Muscle of leg (tissue), 3 donors: ENCODE measurements at regions not wholly inside any gene's neighbourhood (a gene's known extent, or its start where the extent isn't known, plus 50 kb on each side); places are given as distances from the start of the nearest gene placed in this dataset.

Experiments
- DNase-seq: peaks from one replicate; pipeline ENCODE4 v3.0.0; 2013
- H3K27ac ChIP-seq: one replicate; pipeline ENCODE4 v1.5.1; 2013; ENCODE audit warnings: mild to moderate bottlenecking, low read length, control low read depth
- H3K27me3 ChIP-seq: one replicate; pipeline ENCODE4 v1.6.1; 2013; ENCODE audit warnings: low read length; ENCODE audit not compliant: control insufficient read depth, insufficient read depth
- H3K36me3 ChIP-seq: one replicate; pipeline ENCODE4 v1.6.1; 2013; ENCODE audit warnings: low read length; ENCODE audit not compliant: control insufficient read depth, insufficient read depth
- H3K4me1 ChIP-seq: one replicate; pipeline ENCODE4 v1.6.1; 2013; ENCODE audit warnings: low read length; ENCODE audit not compliant: control insufficient read depth, insufficient read depth
- H3K4me3 ChIP-seq: one replicate; pipeline ENCODE4 v1.5.1; 2013; ENCODE audit warnings: low read length, control low read depth
- H3K9me3 ChIP-seq: replicated peaks from 2 replicates; pipeline ENCODE4 v1.6.1; 2013; ENCODE audit warnings: low read depth, low read length; ENCODE audit not compliant: control insufficient read depth
- WGBS: methylation state at CpG from one replicate; pipeline ENCODE4 v1.1.5; 2013; ENCODE audit warnings: missing lambda C conversion rate; ENCODE audit not compliant: insufficient coverage; 5-methylcytosine and 5-hydroxymethylcytosine counted together

GRCh38 chr20:56986931-56987720 lies 279.3 kb downstream of the BMP7 start:
- Histone ChIP-seq H3K36me3 (no peaks in the 10 kb centered on the region), H3K4me1 (no peaks in the 10 kb centered on the region), H3K27me3 (peaks cover 10% of the 10 kb centered on the region), H3K27ac (no peak overlapping the region), H3K9me3 (peaks cover 13% of the 10 kb centered on the region), H3K4me3 (no peak overlapping the region)
- no peak for DNase-seq
- 80% methylated on average over 3 of the region's 12 CpGs for WGBS

- Histone ChIP-seq H3K4me3 (no peak overlapping the region), H3K27me3 (peaks cover 10% of the 10 kb centered on the region), H3K9me3 (peaks cover 13% of the 10 kb centered on the region), H3K27ac (no peak overlapping the region), H3K4me1 (no peaks in the 10 kb centered on the region), H3K36me3 (no peaks in the 10 kb centered on the region)
- DNase-seq, result no peak
- WGBS, result 45% methylated on average over 11 of the region's 16 CpGs
Observed at GRCh38 chr20:56987986-56988385, 278.5 kb downstream of the BMP7 start.

GRCh38 chr20:56988446-56988845 lies 278.0 kb downstream of the BMP7 start:
- no peaks in the 10 kb centered on the region for H3K4me1 ChIP-seq
- H3K4me3 ChIP-seq, result no peak overlapping the region
- H3K27ac ChIP-seq, result no peak overlapping the region
- WGBS, result 39% methylated on average over 8 of the region's 8 CpGs
- DNase-seq, result no peak
- peaks cover 10% of the 10 kb centered on the region for H3K27me3 ChIP-seq
- H3K9me3 ChIP-seq, result peaks cover 13% of the 10 kb centered on the region
- no peaks in the 10 kb centered on the region for H3K36me3 ChIP-seq

GRCh38 chr20:56989516-56989915 lies 276.9 kb downstream of the BMP7 start:
- H3K9me3 ChIP-seq, result peaks cover 6% of the 10 kb centered on the region
- no peak for DNase-seq
- no peaks in the 10 kb centered on the region for H3K36me3 ChIP-seq
- no peak overlapping the region for H3K4me3 ChIP-seq
- H3K27ac ChIP-seq, result no peak overlapping the region
- peaks cover 12% of the 10 kb centered on the region for H3K27me3 ChIP-seq
- WGBS, result 75% methylated on average over 1 of the region's 3 CpGs
- H3K4me1 ChIP-seq, result no peaks in the 10 kb centered on the region

GRCh38 chr20:56993020-56993559 lies 273.4 kb downstream of the BMP7 start:
- WGBS, result no CpG with 5 or more reads among the region's 3 CpGs
- peaks cover 8% of the 10 kb centered on the region for H3K27me3 ChIP-seq

GRCh38 chr20:56994006-56994405 lies 272.4 kb downstream of the BMP7 start:
- Histone ChIP-seq H3K27ac (no peak overlapping the region), H3K4me1 (no peaks in the 10 kb centered on the region), H3K36me3 (no peaks in the 10 kb centered on the region), H3K27me3 (peaks cover 5% of the 10 kb centered on the region), H3K9me3 (peaks cover 8% of the 10 kb centered on the region), H3K4me3 (no peak overlapping the region)
- 93% methylated on average over 2 of the region's 8 CpGs for WGBS
- DNase-seq, result no peak

More at GRCh38 chr20:56993020-56993559, 273.4 kb downstream of the BMP7 start:
- no peak for DNase-seq
- no peaks in the 10 kb centered on the region for H3K36me3 ChIP-seq
- peaks cover 2% of the 10 kb centered on the region for H3K9me3 ChIP-seq
- no peaks in the 10 kb centered on the region for H3K4me1 ChIP-seq
- H3K27ac ChIP-seq, result no peak overlapping the region
- H3K4me3 ChIP-seq, result no peak overlapping the region

GRCh38 chr20:56995149-56995548 lies 271.3 kb downstream of the BMP7 start:
- no peak overlapping the region for H3K27ac ChIP-seq
- no peak for DNase-seq
- no peaks in the 10 kb centered on the region for H3K36me3 ChIP-seq
- H3K4me3 ChIP-seq, result no peak overlapping the region
- no peaks in the 10 kb centered on the region for H3K4me1 ChIP-seq
- peaks cover 5% of the 10 kb centered on the region for H3K27me3 ChIP-seq
- 70% methylated on average over 8 of the region's 9 CpGs for WGBS
- peaks cover 8% of the 10 kb centered on the region for H3K9me3 ChIP-seq

GRCh38 chr20:56995635-56996075 lies 270.8 kb downstream of the BMP7 start:
- 18% methylated on average over 6 of the region's 12 CpGs for WGBS
- H3K9me3 ChIP-seq, result peaks cover 8% of the 10 kb centered on the region
- H3K27me3 ChIP-seq, result peaks cover 5% of the 10 kb centered on the region
- no peak for DNase-seq
- H3K36me3 ChIP-seq, result no peaks in the 10 kb centered on the region
- no peak overlapping the region for H3K4me3 ChIP-seq
- no peaks in the 10 kb centered on the region for H3K4me1 ChIP-seq
- H3K27ac ChIP-seq, result no peak overlapping the region

GRCh38 chr20:56996533-56996932 lies 269.9 kb downstream of the BMP7 start:
- DNase-seq, result no peak
- Histone ChIP-seq H3K36me3 (no peaks in the 10 kb centered on the region), H3K4me1 (no peaks in the 10 kb centered on the region), H3K4me3 (no peak overlapping the region), H3K27me3 (peaks cover 7% of the 10 kb centered on the region), H3K27ac (no peak overlapping the region), H3K9me3 (peaks cover 8% of the 10 kb centered on the region)
- 89% methylated on average over 2 of the region's 2 CpGs for WGBS

GRCh38 chr20:56998438-56998837 lies 268.0 kb downstream of the BMP7 start:
- H3K36me3 ChIP-seq, result no peaks in the 10 kb centered on the region
- peaks cover 13% of the 10 kb centered on the region for H3K27me3 ChIP-seq
- no peaks in the 10 kb centered on the region for H3K4me1 ChIP-seq
- H3K27ac ChIP-seq, result no peak overlapping the region
- no peak for DNase-seq
- WGBS, result 84% methylated on average over 3 of the region's 3 CpGs
- peaks cover 8% of the 10 kb centered on the region for H3K9me3 ChIP-seq
- H3K4me3 ChIP-seq, result no peak overlapping the region
